ENCODE measurements at regions not wholly inside any gene's neighbourhood (a gene's known extent, or its start where the extent isn't known, plus 50 kb on each side); places are given as distances from the start of the nearest gene placed in this dataset.
A peak's percentile ranks its signal among the peaks of the same experiment; 100 is the strongest.
"Not testable (repeated sequence)": the region's sequence is repeated elsewhere in the genome, so short reads cannot be mapped to it uniquely, and the experiment has no call there.

GRCh38 chr5:86671536-86671935, 53.8 kb downstream of the COX7C start:
- no peak for DNase-seq (ENCODE audit: low spot score)
- intact Hi-C loops (cut with DNase I) = no loop called here
- no peak for ATAC-seq

- ATAC-seq = no peak
- intact Hi-C loops (cut with DNase I) = no loop called here
Observed at GRCh38 chr5:86674069-86674468, 56.3 kb downstream of the COX7C start.

DNA sequence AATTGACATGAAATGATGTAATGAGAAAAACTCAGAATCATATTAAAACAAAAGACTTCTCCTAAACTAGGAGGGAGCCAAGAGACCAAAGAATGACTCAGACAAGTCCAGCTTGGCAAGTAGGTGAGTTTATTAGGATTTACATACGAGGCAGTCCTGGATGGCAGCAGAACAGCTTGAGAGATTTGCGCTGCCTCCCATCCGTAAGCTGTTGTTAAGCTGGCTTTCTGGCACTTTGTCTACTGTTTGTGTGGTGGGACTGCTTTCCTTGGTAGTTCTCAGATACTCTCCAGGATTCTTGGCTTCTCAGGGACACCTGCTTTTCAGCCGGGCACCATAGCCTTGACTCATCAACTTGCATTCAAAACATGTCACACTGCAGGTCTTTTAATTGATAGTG, 57.6 kb downstream of the COX7C start:
- no peak for ATAC-seq
- intact Hi-C loops (cut with DNase I) = no loop called here
- no peak for DNase-seq (ENCODE audit: low spot score)

More at GRCh38 chr5:86674069-86674468, 56.3 kb downstream of the COX7C start:
- no peak for DNase-seq (ENCODE audit: low spot score)

- intact Hi-C loops (cut with DNase I) = no loop called here
- DNase-seq (ENCODE audit: low spot score) (no peak), ATAC-seq (peak; percentile 98)
Observed at GRCh38 chr5:86679529-86679928, 61.8 kb downstream of the COX7C start.

DNA sequence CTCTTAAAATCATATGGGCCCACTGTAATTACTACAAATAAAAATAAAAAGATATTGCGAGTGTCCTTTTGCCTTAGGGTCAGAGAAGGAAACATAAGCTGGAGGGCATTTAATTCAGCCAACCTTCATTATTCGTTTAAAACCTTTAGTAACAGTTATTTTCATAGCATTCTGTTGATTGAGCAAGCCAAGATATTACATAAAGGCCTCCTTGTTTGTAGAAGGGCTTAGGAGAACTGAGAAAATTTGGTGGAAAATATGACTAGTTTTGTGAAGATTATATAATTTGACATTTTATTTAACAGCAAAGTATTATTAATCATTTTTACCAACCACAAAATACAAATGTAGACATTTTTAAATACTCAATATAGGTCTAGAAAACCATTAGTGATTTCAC, 62.2 kb downstream of the COX7C start:
- ATAC-seq = peak; percentile 85
- intact Hi-C loops (cut with DNase I) = no loop called here
- DNase-seq (ENCODE audit: low spot score) = no peak

- ATAC-seq = no peak
- DNase-seq (ENCODE audit: low spot score) = no peak
- intact Hi-C loops (cut with DNase I) = no loop called here
Observed at GRCh38 chr5:86684222-86684621, 66.5 kb downstream of the COX7C start.

GRCh38 chr5:86686046-86686445, 68.3 kb downstream of the COX7C start:
- ATAC-seq (no peak), DNase-seq (ENCODE audit: low spot score) (no peak)
- intact Hi-C loops (cut with DNase I) = no loop called here

DNA sequence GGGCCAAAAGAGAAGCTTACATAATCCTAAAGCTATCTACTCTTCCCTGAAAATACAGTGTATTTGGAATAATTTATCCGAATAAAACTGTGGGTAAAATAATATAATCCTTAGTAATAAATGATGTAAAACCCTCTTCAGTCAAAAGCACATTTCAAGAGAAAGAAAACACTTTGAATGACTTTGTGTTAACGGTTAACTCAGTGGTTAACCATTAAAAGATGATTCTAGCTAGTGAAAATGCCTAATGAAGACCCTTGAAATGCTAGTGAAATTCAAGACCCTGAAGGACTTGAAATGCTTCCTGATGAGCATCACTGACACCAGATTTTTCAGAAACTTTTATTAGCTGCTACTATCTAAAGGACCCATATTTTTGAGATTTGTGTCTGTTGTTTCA, 70.7 kb downstream of the COX7C start:
- intact Hi-C loops (cut with DNase I) = no loop called here
- ATAC-seq (no peak), DNase-seq (ENCODE audit: low spot score) (no peak)

- no peak for ATAC-seq
Observed at GRCh38 chr5:86689103-86689729, 71.5 kb downstream of the COX7C start.

GRCh38 chr5:86709157-86709881, 91.6 kb downstream of the COX7C start:
- ATAC-seq (no peak), DNase-seq (ENCODE audit: low spot score) (no peak)
- intact Hi-C loops (cut with DNase I) = no loop called here

More at GRCh38 chr5:86689103-86689729, 71.5 kb downstream of the COX7C start:
- intact Hi-C loops (cut with DNase I) = no loop called here
- no peak for DNase-seq (ENCODE audit: low spot score)

GRCh38 chr5:86716121-86716520, 98.4 kb downstream of the COX7C start:
- intact Hi-C loops (cut with DNase I) = no loop called here
- no peak for ATAC-seq
- DNase-seq (ENCODE audit: low spot score) = no peak

DNA sequence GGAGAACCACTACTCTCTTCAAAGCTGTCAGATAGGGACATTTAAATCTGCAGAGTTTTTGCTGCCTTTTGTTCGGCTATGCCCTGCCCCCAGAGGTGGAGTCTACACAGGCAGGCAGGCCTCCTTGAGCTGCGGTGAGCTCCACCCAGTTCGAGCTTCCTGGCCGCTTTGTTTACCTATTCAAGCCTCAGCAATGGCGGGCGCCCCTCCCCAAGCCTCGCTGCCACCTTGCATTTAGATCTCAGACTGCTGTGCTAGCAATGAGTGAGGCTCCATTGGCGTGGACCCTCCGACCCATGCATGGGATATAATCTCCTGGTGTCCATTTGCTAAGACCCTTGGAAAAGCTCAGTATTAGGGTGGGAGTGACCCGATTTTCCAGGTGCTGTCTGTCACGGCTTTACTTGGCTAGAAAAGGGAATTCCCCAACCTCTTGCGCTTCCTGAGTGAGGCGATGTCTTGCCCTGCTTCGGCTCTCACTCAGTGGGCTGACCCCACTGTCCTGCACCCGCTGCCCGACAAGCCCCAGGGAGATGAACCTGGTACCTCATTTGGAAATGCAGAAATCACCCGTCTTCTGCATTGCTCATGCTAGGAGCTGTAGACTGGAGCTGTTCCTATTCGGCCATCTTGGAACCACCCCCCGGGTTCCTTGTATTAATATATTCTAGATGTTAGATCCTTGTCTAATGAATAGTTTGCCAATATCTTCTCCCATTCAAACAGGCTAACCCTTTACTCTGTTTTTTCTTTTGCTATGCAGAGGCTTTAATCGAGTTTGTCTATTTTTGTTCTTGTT, 113.8 kb downstream of the COX7C start:
- intact Hi-C loops (cut with DNase I); DNase-seq (ENCODE audit: low spot score); ATAC-seq: not testable (repeated sequence)

- DNase-seq (ENCODE audit: low spot score) = no peak
- no peak for ATAC-seq
- intact Hi-C loops (cut with DNase I) = no loop called here
Observed at GRCh38 chr5:86735370-86735769, 117.6 kb downstream of the COX7C start.

DNA sequence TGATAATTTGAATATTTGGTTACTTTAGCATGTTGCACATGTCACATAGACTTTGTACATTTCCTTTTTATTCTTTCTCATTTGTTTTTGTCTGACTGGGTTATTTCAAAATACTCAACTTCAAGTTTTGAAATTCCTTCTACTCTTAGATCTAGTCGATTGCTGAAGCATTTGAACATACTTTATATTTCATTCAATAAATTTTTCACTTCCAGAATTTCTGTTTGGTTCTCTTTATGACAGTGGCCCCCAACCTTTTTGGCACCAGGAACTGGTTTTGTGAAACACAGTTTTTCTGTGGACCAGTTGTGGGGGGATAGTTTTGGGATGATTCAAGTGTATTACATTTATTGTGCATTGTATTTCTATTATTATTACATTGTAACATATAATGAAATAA, 119.8 kb downstream of the COX7C start:
- no peak for DNase-seq (ENCODE audit: low spot score)
- intact Hi-C loops (cut with DNase I) = no loop called here

DNA sequence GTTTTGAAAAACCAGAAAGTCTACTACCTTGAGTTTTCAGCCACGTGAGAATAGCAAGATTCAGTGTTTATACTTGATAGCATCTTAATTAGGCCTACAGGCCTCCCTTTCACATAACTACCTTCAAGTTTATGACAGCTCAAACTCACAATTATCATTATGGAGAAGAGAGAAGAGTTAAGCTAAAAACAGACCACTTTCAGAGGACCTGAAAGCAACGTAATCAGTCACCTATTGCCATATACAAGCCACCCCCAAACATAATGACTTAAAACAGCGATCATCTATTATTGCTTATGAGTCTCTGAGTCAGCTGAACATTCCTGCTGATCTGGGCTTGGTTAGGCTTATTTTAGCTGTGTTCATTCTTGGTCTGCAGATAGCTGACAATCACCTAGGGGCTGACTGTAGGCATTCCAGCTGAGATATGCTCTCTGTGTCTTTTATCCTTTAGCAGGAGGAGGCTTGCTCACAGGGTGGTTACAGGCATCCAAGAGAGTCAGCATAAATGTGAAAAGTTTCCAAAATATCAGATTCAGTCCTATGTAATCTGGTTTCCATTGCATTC, 130.9 kb downstream of the COX7C start:
- DNase-seq (ENCODE audit: low spot score) (no peak), ATAC-seq (no peak)
- intact Hi-C loops (cut with DNase I) = no loop called here

More for the DNA sequence above, 119.8 kb downstream of the COX7C start:
- ATAC-seq = no peak

- ATAC-seq (no peak), DNase-seq (ENCODE audit: low spot score) (no peak)
- intact Hi-C loops (cut with DNase I) = no loop called here
Observed at GRCh38 chr5:86749841-86750240, 132.1 kb downstream of the COX7C start.

DNA sequence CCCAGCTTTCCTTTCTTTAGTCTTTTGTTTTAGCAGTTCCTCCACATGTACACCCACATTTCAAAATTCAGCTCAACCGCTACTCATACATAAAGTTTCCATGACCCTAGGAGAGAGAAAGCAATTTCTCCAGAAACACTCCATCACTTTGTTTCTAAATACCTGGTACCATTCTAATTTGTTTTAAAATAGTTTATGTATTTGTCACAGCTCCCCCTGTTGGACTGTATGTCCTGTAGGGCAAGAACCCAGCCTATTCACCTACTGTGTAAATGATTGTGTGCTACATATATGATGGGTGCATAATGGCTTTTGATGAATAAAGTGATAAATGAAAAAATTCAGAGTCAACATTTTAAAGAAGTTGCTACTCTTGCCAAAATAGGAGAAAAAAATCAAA, 139.1 kb downstream of the COX7C start:
- no peak for ATAC-seq
- no peak for DNase-seq (ENCODE audit: low spot score)
- intact Hi-C loops (cut with DNase I) = no loop called here

DNA sequence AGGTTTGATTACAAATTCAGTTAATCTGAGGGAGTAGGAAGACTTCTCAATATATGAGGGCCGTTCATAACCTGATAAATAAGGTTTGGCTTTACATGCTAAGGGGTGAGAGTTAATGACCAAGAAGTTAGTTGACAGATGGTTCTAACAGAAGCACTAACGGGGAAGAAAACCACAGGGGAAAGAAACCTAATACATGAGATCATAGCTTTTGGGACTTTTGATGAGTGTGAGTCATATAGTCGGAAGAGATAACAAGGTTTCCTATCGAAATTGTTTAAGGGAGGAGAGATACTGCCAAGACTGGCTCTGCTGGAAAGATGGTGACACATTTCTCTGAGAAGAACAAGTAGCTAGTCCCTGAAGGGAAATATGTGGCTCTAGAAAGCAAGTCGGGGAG, 140.1 kb downstream of the COX7C start:
- intact Hi-C loops (cut with DNase I) = no loop called here
- no peak for ATAC-seq
- no peak for DNase-seq (ENCODE audit: low spot score)

DNA sequence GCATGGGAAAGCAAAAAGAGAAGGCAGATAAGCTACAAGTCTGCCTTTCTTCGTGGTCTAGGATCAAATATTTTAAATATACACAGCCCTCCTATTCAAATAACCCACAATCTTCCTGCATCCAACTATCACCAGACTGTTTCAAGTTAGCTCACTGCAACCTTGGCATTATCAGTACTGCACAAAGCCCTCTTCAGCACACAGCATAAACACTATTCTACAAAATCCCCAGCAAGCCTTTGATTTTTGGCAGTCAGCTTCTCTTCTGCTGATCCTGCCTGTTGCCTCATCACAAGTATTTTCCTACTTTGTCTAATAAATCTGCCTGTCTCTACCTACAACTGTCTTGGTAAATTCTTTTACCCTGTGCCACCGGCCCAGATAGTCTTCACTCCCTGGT, 142.9 kb downstream of the COX7C start:
- intact Hi-C loops (cut with DNase I) = no loop called here
- ATAC-seq (no peak), DNase-seq (ENCODE audit: low spot score) (no peak)

DNA sequence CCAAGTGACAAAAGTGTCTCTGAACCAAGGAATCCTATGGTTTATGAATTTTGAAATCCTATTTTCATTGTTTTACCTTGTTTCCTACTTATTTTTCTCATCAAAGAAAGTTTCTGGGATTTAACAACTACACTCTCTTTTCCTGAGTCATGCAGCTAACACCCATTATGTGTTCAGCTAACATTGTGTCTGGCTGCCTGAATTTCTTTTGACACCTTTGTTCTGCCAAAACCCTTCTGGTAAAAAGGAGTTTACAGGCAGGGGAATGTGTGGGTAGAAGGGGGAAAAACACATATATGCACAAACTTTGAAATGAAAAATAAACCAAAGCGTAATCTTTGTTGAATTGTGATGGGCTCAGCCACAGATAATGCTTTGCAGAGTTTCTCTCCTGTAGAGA, 146.2 kb downstream of the COX7C start:
- intact Hi-C loops (cut with DNase I) = no loop called here
- no peak for ATAC-seq
- DNase-seq (ENCODE audit: low spot score) = no peak

Data from sciatic nerve (tissue), 2 donors.